ENCODE measurements at regions not wholly inside any gene's neighbourhood (a gene's known extent, or its start where the extent isn't known, plus 50 kb on each side); places are given as distances from the start of the nearest gene placed in this dataset.
"Not testable (repeated sequence)": the region's sequence is repeated elsewhere in the genome, so short reads cannot be mapped to it uniquely, and the experiment has no call there.

DNA sequence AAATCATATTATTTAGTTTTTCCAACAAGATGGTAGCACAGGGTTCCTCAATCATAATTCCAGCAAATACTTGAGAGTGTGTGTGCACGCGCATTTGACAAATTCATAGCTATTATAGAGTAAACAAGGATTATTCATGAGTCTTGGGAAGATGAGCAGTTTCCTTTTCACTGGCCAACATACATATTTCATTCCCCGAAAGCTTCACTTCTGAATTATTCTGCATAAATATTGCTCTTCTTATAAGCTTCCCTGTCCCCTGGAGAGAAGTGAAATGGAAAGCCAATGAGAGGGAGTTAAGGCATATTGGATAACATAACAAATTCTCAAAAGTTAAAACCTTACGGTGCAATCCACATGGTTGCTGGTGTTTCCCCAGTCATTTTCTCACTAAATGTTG lies 386.4 kb upstream of the SEMA6A start:
- no peak for DNase-seq (ENCODE audit: low read depth in 3 of 3, low spot score in 2 of 3)

DNA sequence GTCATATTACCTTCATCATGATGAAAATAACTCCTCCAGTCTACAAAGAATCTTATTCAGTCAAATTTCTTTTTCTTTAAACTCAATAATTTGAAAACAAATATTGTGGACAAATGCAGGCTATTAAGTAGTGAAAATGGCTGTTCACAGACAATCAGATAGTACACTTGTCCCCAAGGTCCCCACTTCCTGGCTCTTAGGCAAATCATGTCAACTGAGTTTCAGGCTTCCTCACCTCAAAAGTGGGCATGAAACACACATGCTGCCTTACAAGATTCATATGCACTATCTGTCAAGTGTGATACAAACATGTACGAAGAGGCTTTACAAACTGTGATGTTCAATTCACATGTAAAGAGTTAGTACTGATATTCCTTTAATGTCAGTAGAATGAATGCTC lies 385.2 kb upstream of the SEMA6A start:
- no peak for DNase-seq (ENCODE audit: low read depth in 3 of 3, low spot score in 2 of 3)

DNA sequence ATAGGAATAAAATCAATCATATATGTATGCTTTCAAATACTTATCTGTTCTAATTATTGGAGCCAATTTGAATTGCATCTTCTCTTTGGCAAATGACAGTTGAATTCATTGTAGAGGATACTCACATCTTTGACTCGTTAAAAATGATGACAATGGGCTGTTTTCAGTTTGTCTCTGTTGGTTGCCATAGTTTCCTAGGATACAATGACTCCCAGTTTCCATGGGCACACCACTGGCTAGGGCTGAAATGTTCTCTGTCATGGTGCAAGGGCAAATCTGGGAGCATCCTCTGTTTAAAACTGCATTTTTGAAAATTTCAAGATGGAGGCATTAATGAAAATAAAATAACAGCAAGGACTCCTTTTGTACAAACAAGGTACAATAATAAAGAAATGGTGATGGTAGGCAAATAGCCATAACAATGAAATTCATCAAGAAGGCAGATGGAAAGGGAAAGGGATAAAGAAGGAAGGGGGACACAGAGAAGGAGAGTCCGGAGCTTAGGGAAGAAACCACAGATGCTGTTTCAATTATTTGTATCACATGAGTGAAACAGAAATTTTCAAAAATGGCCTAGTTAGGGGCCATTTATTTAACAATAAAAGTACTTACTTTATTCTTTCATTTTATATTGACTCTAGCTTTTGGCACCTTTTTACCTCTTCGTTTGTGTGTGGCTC lies 378.8 kb upstream of the SEMA6A start:
- no peak for DNase-seq (ENCODE audit: low read depth in 3 of 3, low spot score in 2 of 3)

DNA sequence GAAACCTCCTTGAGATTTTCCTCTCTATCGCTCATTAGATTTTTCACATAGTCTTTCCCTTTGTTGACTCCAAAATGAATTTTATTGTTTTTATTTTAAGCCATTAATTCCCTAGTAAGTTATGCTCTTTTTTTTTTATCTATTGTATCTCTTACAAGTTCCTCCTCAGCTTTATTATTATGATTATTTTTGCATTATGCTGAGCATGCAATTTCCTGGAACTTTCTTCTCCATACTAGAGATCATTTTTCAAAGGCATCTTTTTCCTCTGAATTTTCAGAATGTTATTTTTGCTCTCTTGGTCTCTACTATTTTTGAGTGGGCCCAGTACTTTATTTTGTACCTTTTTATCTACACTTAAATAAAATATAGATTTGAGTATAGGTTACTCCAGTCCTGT lies 376.6 kb upstream of the SEMA6A start:
- DNase-seq (ENCODE audit: low read depth in 3 of 3, low spot score in 2 of 3): no peak

DNA sequence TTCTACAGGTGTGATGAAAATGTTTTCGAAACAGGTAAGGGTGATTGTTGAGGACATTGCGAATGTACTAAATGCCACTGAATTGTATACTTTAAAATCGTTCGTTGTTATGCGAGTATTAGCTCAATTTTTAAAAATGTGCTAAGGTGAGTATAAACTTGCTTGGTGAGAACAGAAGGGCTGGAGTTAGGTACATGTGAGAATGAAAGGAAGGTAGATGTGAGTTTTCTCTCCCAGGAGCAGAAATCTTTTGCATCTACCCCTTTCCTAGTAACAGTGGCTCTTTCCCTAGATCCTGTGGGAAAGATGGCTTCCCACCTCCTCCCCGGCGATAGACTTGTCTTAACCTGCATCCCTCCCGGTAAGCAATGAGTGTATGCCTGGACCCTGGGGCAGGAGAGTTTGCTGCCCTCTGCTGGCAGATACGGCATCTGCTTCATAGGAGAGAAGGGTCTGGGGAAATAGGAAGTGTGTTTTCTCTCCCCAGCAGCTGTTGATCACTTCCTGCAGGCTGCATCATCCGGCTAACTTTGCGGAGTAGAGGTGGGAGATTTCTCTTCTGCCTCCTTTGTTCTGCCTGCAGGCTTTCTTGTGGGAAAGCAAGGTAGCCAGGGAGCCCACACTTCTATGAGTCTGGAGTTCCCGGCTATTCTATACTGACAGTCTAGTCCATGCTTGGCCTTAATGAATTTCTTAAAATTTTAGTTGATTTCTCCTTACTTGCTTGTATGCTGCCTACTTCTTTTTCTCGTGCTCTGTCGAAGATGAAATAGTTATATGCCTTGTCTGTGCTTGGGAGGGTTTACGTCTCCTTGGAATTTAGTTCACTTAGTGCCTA lies 373.3 kb upstream of the SEMA6A start:
- no peak for DNase-seq (ENCODE audit: low read depth in 3 of 3, low spot score in 2 of 3)

DNA sequence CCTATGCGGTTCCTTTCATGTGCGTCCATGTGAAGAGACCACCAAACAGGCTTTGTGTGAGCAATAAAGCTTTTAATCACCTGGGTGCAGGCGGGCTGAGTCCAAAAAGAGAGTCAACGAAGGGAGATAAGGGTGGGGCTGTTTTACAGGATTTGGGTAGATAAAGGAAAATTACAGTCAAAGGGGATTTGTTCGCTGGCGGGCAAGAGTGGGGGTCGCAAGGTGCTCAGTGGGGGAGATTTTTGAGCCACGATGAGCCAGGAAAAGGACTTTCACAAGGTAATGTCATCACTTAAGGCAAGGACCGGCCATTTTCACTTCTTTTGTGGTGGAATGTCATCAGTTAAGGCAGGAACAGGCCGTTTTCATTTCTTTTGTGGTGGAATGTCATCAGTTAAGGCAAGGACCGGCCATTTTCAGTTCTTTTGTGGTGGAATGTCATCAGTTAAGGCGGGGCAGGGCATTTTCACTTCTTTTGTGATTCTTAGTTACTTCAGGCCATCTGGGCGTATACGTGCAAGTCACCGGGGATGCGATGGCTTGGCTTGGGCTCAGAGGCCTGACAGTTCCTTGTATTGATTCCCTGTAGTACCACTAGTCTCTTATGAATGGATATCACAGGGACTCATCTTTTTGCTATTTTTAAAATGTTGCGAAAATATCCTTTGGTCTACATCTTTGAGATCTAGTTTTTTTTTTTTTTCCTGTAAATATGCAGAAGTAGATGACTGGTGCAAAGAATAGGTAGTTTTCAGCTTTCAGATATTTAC lies 371.2 kb upstream of the SEMA6A start:
- not testable (repeated sequence) for DNase-seq (ENCODE audit: low read depth in 3 of 3, low spot score in 2 of 3)

DNA sequence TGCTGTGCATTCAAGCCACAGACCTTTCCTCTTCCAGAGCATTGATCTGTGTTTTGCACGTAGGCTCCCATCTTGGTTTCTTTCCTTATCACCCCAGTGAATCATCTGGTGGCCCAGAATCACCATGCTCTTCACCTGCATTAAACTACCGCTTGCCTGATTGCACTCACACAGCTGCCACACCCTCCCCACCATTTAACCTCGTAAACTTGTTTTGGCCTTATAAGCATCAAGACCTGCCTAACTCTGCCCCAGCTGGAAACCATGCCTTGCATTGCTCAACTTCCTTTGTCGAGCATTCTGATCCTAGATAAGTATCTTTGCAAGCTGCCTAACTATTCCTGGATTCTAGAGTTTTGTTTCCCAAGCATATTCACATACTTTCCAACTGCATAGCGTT lies 369.6 kb upstream of the SEMA6A start:
- no peak for DNase-seq (ENCODE audit: low read depth in 3 of 3, low spot score in 2 of 3)

DNA sequence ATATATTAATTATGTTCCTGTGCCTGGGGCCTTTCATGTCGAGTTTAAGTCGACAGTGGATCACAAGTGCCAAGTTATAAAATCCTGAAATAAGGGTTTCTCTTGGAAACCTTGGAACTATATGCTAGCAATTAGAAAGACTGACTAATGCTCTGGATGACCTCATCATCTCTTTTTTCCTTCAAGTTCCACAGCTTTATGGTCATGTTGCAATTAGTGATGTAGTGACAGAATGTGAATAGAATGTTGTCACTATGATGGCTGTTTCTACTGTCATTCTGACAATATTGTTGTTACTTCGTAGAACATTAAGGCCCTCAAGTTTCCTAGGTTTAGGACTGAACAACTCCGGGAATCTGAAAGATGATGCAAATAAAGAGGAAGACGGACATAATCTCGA lies 368.0 kb upstream of the SEMA6A start:
- no peak for DNase-seq (ENCODE audit: low read depth in 3 of 3, low spot score in 2 of 3)

DNA sequence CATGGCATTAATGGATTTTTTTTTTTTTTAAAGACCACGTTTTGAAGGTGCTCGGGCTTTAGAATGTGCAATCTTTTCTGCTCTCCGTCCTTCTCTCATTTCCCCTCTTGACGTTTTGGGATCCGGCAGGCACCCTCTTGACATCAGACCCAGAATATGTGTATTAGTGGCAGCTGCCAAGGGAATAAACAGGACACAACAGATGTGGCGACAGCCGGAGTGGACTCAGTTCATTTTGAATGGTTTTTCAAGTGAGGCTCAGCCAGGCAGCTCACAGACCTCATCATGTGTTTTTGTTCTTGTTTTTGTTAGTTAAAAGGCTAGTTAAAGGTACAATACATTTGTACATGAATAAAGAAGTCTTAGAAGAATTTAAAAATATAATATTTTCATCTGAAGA lies 365.0 kb upstream of the SEMA6A start:
- no peak for DNase-seq (ENCODE audit: low read depth in 3 of 3, low spot score in 2 of 3)

DNA sequence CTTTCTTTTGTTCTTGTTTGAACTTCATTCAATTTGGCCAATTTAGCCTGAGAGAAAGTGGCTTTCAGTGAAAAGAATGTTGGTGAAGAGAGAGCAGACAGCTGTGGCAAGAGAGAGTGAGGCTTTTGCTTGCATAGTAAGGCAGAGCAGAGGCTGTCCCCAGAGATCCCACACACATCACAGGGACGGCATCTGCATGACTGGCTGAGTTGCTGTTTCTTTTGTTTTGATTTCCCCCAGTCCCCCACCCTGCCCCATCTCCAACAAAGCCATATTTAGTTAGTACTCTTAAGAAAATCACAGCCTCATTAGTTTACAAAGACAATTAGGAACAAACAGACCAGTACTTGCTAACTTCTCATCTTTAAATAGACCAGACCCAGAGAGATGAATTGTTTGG lies 363.9 kb upstream of the SEMA6A start:
- no peak for DNase-seq (ENCODE audit: low read depth in 3 of 3, low spot score in 2 of 3)

DNA sequence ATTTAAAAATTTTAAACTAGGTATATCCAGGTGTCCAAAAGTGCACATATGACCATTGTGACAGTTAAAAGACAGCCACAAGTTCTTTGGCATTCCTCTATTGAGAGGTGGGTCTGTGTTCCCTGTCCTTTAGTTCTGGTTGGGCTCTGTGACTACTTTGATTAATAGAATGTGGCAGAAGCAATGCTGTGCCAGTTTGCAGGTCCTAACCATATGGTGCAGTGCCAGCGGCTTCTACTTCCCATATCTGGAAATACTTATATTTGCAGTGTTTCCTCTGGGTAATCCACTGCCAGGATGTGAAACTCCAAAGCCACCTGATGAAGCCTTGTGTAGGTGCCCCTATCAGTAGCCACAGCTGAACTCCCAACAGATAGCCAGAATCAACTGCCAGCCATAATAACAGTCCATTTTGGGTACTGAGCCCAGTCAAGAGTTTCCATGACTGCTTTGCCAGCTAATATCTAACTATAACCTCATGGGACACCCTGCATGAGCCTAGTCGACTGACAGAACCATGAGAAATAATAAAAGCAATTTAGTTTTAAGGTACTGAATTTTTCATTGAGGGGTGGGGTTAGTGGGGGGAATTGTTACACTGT lies 361.0 kb upstream of the SEMA6A start:
- no peak for DNase-seq (ENCODE audit: low read depth in 3 of 3, low spot score in 2 of 3)

DNA sequence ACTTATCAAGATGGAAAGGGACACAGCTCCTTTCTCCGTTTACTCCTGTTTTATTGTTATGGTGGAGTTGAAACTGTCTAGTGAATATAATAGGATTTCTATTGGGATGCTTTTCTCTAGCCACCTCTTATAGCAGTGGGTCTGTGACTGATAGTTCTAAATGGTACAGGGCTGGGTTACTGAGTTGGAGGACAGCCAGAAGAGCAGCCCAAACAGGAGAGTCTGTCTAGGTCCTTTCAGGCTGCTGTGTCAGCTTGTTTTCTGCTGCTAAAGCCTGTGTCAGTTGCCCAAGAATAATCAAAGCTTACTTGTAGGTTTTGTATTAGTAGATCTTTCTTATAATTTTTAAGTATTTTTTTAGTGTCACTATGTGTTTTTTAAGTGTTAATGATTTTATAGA lies 356.0 kb upstream of the SEMA6A start:
- no peak for DNase-seq (ENCODE audit: low read depth in 3 of 3, low spot score in 2 of 3)

DNA sequence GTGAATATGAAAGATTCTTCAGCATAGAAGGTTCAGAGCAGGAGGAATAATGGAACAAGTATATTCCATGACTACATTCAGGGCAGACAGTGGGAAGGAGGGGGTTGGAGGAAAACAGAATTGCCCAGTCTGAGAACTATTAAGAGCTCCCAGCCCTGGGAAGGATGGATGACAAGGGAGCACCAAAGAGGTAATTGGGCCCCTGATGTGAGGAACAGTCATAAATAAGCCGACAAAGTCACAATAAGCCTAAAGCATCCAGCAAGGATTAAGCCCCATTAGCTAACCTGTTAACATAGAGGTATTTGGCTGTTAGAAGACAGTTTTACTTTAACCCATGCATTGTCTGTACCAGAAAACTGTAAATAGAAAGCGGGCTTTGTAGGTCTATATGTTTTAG lies 348.7 kb upstream of the SEMA6A start:
- DNase-seq (ENCODE audit: low read depth in 3 of 3, low spot score in 2 of 3): no peak

DNA sequence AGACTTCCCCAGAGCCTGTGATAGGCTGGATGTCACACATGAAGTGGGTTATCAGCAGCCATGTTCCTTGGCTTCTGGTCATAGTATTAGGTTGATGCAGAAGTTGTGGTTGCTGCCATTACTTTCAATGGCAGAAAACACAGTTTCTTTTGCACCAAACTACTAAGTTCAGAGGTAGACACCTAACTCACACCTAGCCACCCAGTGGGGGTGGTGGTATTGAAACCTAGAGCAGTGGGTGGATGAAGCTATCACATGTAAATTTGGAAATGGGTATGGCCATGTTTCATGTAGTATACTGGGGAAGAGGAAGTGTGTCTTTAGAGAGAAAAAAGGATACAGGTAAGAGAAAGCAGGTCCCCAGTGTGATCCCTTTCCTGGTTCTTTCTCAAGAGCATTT lies 347.9 kb upstream of the SEMA6A start:
- DNase-seq (ENCODE audit: low read depth in 3 of 3, low spot score in 2 of 3): no peak

DNA sequence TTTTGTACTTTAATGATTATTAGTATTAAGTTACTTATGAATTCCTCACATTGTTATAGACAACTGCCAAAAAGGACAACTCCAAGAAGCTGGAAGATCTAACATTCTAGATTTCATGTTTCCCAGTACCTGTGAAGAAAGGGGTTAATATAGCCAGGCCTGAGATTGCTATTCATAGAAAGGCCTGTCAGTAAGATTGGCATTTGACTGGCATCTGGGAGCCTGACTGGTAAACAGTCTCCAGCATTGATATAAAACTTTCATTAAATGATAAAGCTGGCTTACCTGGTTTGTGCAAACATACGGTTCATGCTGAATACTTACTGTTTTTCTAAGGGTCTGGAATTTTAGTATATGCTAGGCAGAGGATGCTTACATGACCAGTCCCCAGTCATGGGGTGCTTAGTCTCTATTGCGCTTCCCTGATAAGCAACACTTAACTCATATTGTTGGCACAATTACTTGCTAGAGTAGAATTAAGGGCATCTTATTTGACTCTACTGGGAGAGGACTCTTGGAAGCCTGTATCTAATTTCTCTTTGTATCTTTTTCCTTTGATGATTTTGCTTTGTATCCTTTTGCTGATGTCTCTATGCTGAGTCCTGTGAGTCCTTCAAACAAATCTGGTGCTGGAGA lies 340.4 kb upstream of the SEMA6A start:
- DNase-seq (ENCODE audit: low read depth in 3 of 3, low spot score in 2 of 3): no peak

DNA sequence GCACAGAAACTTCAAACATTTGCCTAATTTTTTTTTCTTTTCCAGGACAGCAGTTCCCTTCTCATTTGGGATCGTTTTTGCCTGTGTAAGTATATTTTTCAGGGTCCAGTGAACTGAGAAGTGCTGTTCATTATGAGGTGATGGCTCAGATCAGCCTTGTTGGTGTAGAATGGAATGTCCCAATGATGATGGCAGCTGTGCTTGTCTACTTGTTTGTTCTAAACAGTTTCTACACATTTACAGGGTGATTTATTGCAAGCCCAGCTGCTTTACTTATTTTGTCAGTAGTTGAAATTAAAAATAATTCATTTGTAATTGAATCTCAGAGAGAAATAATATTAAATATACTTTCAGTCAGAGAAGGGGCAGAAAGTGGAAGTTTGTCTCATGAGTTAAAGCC lies 337.6 kb upstream of the SEMA6A start:
- DNase-seq (ENCODE audit: low read depth in 3 of 3, low spot score in 2 of 3): no peak

DNA sequence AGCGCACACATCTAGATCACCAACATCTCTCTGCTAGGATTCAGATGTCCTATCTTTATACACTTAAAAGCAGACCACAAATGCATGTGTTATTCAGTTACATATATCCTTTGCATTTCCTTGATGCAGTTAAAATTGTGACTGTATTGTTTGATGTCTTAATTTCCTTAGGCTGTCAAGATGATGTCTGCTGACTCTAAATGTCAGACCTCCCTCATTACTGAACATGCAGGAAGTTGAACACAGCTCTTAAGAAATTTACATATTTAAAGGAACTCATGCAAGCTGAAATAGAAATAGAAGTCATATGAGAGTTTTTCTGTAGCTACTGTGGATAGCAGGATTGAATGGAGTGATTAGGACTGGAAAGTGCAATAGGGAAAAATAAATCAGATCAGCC lies 336.5 kb upstream of the SEMA6A start:
- DNase-seq (ENCODE audit: low read depth in 3 of 3, low spot score in 2 of 3): no peak

DNA sequence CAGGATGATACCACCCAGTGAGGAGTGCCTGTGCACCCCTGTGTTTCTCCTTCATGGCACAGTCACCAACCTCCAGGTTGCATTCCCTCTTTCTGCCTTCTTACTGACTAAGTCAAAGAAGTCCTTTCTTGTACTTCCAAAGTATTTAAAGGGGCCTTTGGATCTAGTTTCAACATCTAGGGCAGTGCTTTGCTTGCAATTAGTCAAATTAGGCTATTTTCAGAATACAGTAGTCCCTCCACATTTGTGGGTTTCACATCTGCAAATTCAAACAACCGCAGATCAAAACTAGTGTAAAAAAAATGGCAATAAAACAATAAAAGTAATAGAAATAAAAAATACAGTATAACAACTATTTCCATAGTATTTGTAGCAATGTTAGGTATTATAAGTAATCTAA lies 333.9 kb upstream of the SEMA6A start:
- no peak for DNase-seq (ENCODE audit: low read depth in 3 of 3, low spot score in 2 of 3)

DNA sequence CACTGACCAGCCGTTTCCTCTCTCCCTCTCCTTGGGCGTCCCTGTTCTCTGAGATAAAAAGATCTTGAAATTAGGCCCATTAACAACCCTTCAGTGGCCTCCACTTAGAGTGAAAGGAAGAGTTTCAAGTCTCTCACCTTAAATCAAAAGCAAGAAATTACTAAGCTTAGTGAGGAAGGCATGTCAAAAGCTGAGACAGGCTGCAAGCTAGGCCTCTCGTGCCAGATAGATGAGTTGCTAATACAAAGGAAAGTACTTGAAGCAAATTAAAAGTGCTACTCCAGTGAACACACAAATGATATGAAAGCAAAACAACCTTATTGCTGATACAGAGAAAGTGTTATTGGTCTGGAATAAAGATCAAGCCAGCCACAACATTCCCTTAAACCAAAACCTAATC lies 331.3 kb upstream of the SEMA6A start:
- no peak for DNase-seq (ENCODE audit: low read depth in 3 of 3, low spot score in 2 of 3)

DNA sequence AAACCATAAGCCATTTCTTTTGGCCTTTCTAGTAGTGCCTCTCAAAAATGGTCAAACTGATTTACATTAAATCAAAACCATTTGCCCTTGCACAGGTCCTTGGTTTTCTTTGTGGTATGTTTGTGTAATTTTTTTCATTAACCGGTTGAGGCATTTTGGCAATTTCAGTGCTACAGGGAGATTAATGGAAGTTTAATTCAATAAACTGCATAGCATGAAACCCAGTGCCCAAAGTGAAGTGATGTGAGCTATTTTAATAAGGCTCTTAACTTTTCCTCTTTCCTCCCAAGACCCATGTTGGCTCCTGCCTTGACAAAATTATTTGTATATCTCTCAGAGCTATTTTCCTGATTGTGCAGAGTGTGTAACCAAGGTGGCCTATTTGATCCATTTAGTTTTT lies 326.2 kb upstream of the SEMA6A start:
- DNase-seq (ENCODE audit: low read depth in 3 of 3, low spot score in 2 of 3): no peak

DNA sequence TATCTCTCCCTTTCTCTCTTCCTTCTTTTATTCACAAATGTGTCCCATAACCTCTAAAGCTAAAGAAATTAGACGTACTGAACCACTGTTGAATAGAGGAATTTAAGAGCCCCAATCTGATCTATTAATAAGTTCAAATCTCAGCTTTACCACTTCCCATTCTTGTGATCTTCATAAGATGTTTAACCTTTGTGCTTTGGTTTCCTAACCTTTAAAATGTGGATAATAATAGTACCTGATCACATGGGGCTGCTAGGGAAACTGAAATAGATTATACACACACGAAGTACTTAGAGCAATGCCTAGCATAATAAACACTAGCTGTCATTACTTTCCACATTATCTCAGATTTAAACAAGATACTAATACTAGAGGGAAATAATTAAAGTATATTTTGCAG lies 324.3 kb upstream of the SEMA6A start:
- DNase-seq (ENCODE audit: low read depth in 3 of 3, low spot score in 2 of 3): no peak
